Activated naive CD4-positive, alpha-beta T cell treated with anti-CD3 and anti-CD28 coated beads, Interleukin-2, amount 50 U/mL, for 24 hours (primary cell): ENCODE measurements at regions not wholly inside any gene's neighbourhood (a gene's known extent, or its start where the extent isn't known, plus 50 kb on each side); places are given as distances from the start of the nearest gene placed in this dataset.

ENCODE experiments used
- H3K27ac Mint-ChIP-seq: one replicate; pipeline ENCODE4 v1.8.0; 2021; ENCODE audit warnings: mild to moderate bottlenecking, mixed read lengths
- H3K27me3 Mint-ChIP-seq: one replicate; pipeline ENCODE4 v1.8.0; 2021; ENCODE audit warnings: mixed read lengths
- H3K36me3 Mint-ChIP-seq: one replicate; pipeline ENCODE4 v1.8.0; 2021; ENCODE audit warnings: mixed read lengths
- H3K4me1 Mint-ChIP-seq: one replicate; pipeline ENCODE4 v1.8.0; 2021; ENCODE audit warnings: mixed read lengths
- H3K4me3 Mint-ChIP-seq: one replicate; pipeline ENCODE4 v1.8.0; 2021; ENCODE audit warnings: mild to moderate bottlenecking, mixed read lengths
- H3K9me3 Mint-ChIP-seq: one replicate; pipeline ENCODE4 v1.8.0; 2021; ENCODE audit warnings: mixed read lengths

- H3K27ac Mint-ChIP-seq: peak overlapping the region; percentile 30
- H3K4me3 Mint-ChIP-seq: no peak overlapping the region
- no peaks in the 10 kb centered on the region for H3K4me1 Mint-ChIP-seq
- no peaks in the 10 kb centered on the region for H3K36me3 Mint-ChIP-seq
- no peaks in the 10 kb centered on the region for H3K27me3 Mint-ChIP-seq
- H3K9me3 Mint-ChIP-seq: no peaks in the 10 kb centered on the region
Observed at GRCh38 chrX:22739276-22739675, 260.5 kb upstream of the DDX53 start.

- Mint-ChIP-seq H3K27me3 (no peaks in the 10 kb centered on the region), H3K4me3 (no peak overlapping the region), H3K27ac (no peak overlapping the region), H3K9me3 (no peaks in the 10 kb centered on the region), H3K36me3 (no peaks in the 10 kb centered on the region), H3K4me1 (no peaks in the 10 kb centered on the region)
Observed at GRCh38 chrX:22740836-22741235, 258.9 kb upstream of the DDX53 start.

GRCh38 chrX:22742174-22742573, 257.6 kb upstream of the DDX53 start:
- H3K9me3 Mint-ChIP-seq: no peaks in the 10 kb centered on the region
- H3K4me1 Mint-ChIP-seq: no peaks in the 10 kb centered on the region
- no peaks in the 10 kb centered on the region for H3K36me3 Mint-ChIP-seq
- H3K27ac Mint-ChIP-seq: no peak overlapping the region
- no peaks in the 10 kb centered on the region for H3K27me3 Mint-ChIP-seq
- no peak overlapping the region for H3K4me3 Mint-ChIP-seq

- Mint-ChIP-seq H3K36me3 (no peaks in the 10 kb centered on the region), H3K27me3 (no peaks in the 10 kb centered on the region), H3K4me3 (no peak overlapping the region), H3K9me3 (no peaks in the 10 kb centered on the region), H3K4me1 (no peaks in the 10 kb centered on the region), H3K27ac (no peak overlapping the region)
Observed at GRCh38 chrX:22746081-22746480, 253.7 kb upstream of the DDX53 start.

- no peak overlapping the region for H3K4me3 Mint-ChIP-seq
- no peaks in the 10 kb centered on the region for H3K27me3 Mint-ChIP-seq
- no peak overlapping the region for H3K27ac Mint-ChIP-seq
- H3K9me3 Mint-ChIP-seq: no peaks in the 10 kb centered on the region
- no peaks in the 10 kb centered on the region for H3K36me3 Mint-ChIP-seq
- H3K4me1 Mint-ChIP-seq: no peaks in the 10 kb centered on the region
Observed at GRCh38 chrX:22748093-22748999, 251.4 kb upstream of the DDX53 start.

- Mint-ChIP-seq H3K27ac (no peak overlapping the region), H3K9me3 (no peaks in the 10 kb centered on the region), H3K27me3 (no peaks in the 10 kb centered on the region), H3K36me3 (no peaks in the 10 kb centered on the region), H3K4me1 (no peaks in the 10 kb centered on the region), H3K4me3 (no peak overlapping the region)
Observed at GRCh38 chrX:22758807-22759481, 240.8 kb upstream of the DDX53 start.

GRCh38 chrX:22760513-22761057, 239.2 kb upstream of the DDX53 start:
- Mint-ChIP-seq H3K27ac (no peak overlapping the region), H3K4me1 (no peaks in the 10 kb centered on the region), H3K4me3 (no peak overlapping the region), H3K27me3 (no peaks in the 10 kb centered on the region), H3K36me3 (no peaks in the 10 kb centered on the region), H3K9me3 (no peaks in the 10 kb centered on the region)

GRCh38 chrX:22788221-22788620, 211.5 kb upstream of the DDX53 start:
- Mint-ChIP-seq H3K9me3 (no peaks in the 10 kb centered on the region), H3K4me3 (no peak overlapping the region), H3K4me1 (no peaks in the 10 kb centered on the region), H3K27ac (no peak overlapping the region), H3K27me3 (no peaks in the 10 kb centered on the region), H3K36me3 (no peaks in the 10 kb centered on the region)

- Mint-ChIP-seq H3K27ac (no peak overlapping the region), H3K9me3 (no peaks in the 10 kb centered on the region), H3K27me3 (no peaks in the 10 kb centered on the region)
Observed at GRCh38 chrX:22795671-22796070, 204.1 kb upstream of the DDX53 start.

GRCh38 chrX:22800360-22800759, 199.4 kb upstream of the DDX53 start:
- Mint-ChIP-seq H3K36me3 (no peaks in the 10 kb centered on the region), H3K4me1 (no peaks in the 10 kb centered on the region), H3K4me3 (no peak overlapping the region), H3K9me3 (no peaks in the 10 kb centered on the region), H3K27me3 (no peaks in the 10 kb centered on the region), H3K27ac (no peak overlapping the region)

More at GRCh38 chrX:22795671-22796070, 204.1 kb upstream of the DDX53 start:
- Mint-ChIP-seq H3K4me1 (no peaks in the 10 kb centered on the region), H3K36me3 (no peaks in the 10 kb centered on the region), H3K4me3 (no peak overlapping the region)

- no peaks in the 10 kb centered on the region for H3K27me3 Mint-ChIP-seq
- no peaks in the 10 kb centered on the region for H3K36me3 Mint-ChIP-seq
- H3K4me1 Mint-ChIP-seq: no peaks in the 10 kb centered on the region
- H3K4me3 Mint-ChIP-seq: no peak overlapping the region
- H3K9me3 Mint-ChIP-seq: no peaks in the 10 kb centered on the region
- no peak overlapping the region for H3K27ac Mint-ChIP-seq
Observed at GRCh38 chrX:22800806-22801205, 199.0 kb upstream of the DDX53 start.

- Mint-ChIP-seq H3K9me3 (no peaks in the 10 kb centered on the region), H3K27ac (no peak overlapping the region), H3K36me3 (no peaks in the 10 kb centered on the region), H3K27me3 (no peaks in the 10 kb centered on the region), H3K4me3 (no peak overlapping the region), H3K4me1 (no peaks in the 10 kb centered on the region)
Observed at GRCh38 chrX:22803353-22803752, 196.4 kb upstream of the DDX53 start.

GRCh38 chrX:22810876-22811275, 188.9 kb upstream of the DDX53 start:
- Mint-ChIP-seq H3K36me3 (no peaks in the 10 kb centered on the region), H3K27me3 (no peaks in the 10 kb centered on the region), H3K4me1 (no peaks in the 10 kb centered on the region), H3K27ac (no peak overlapping the region), H3K4me3 (no peak overlapping the region), H3K9me3 (peaks cover 5% of the 10 kb centered on the region)

- Mint-ChIP-seq H3K36me3 (no peaks in the 10 kb centered on the region), H3K27ac (no peak overlapping the region)
Observed at GRCh38 chrX:22818061-22818460, 181.7 kb upstream of the DDX53 start.

GRCh38 chrX:22855693-22856092, 144.1 kb upstream of the DDX53 start:
- no peaks in the 10 kb centered on the region for H3K27me3 Mint-ChIP-seq
- H3K27ac Mint-ChIP-seq: no peak overlapping the region
- no peaks in the 10 kb centered on the region for H3K4me1 Mint-ChIP-seq
- no peak overlapping the region for H3K4me3 Mint-ChIP-seq
- no peaks in the 10 kb centered on the region for H3K36me3 Mint-ChIP-seq
- H3K9me3 Mint-ChIP-seq: no peaks in the 10 kb centered on the region

More at GRCh38 chrX:22818061-22818460, 181.7 kb upstream of the DDX53 start:
- H3K27me3 Mint-ChIP-seq: no peaks in the 10 kb centered on the region
- no peaks in the 10 kb centered on the region for H3K4me1 Mint-ChIP-seq
- H3K4me3 Mint-ChIP-seq: no peak overlapping the region
- H3K9me3 Mint-ChIP-seq: no peaks in the 10 kb centered on the region

GRCh38 chrX:22859642-22860041, 140.1 kb upstream of the DDX53 start:
- Mint-ChIP-seq H3K9me3 (no peaks in the 10 kb centered on the region), H3K4me3 (no peak overlapping the region), H3K4me1 (no peaks in the 10 kb centered on the region), H3K36me3 (no peaks in the 10 kb centered on the region), H3K27ac (no peak overlapping the region), H3K27me3 (no peaks in the 10 kb centered on the region)
